Panc1 (cell line): ENCODE measurements at regions not wholly inside any gene's neighbourhood (a gene's known extent, or its start where the extent isn't known, plus 50 kb on each side); places are given as distances from the start of the nearest gene placed in this dataset.

Source experiments
- ATAC-seq: fragments of 200-7000 bp; cut with Tn5 transposase; 2 replicates; pipeline ENCODE4 v1.9.1; 2020; ENCODE audit warnings: mild to moderate bottlenecking, moderate library complexity
- BruUV-seq: library from RNA; stranded (reverse); fragments of 400-500 nt; replicated peaks from 2 replicates; lab custom pipeline; 2021; lab: Mats Ljungman, UMichigan
- CTCF ChIA-PET: fragments of 300-600 bp; sonication (Branson Sonifier 250); formaldehyde crosslinking; loops from one replicate; lab custom pipeline; 2022; ENCODE audit warnings: antibody characterized with exemption; lab: Charles Lee
- POLR2A ChIA-PET: fragments of 300-600 bp; sonication (Branson Sonifier 250); formaldehyde crosslinking; loops from one replicate; lab custom pipeline; 2022; ENCODE audit warnings: antibody characterized with exemption; lab: Charles Lee
- DNase-seq: peaks from one replicate; pipeline ENCODE4 v3.0.0-alpha.2; 2010; ENCODE audit warnings: low read depth, low spot score
- H3K27ac ChIP-seq: 2 replicates; pipeline ENCODE4 v1.5.1; 2011; ENCODE audit warnings: mild to moderate bottlenecking, low read length, inconsistent platforms
- H3K27me3 ChIP-seq: fragments of 200-500 bp; sonication (Bioruptor generic); 2 replicates; pipeline ENCODE4 v1.6.0; 2014; ENCODE audit warnings: low read length, inconsistent platforms; ENCODE audit not compliant: control insufficient read depth, insufficient read depth
- H3K36me3 ChIP-seq: fragments of 200-500 bp; sonication (Bioruptor generic); 2 replicates; pipeline ENCODE4 v1.5.1; 2014; ENCODE audit warnings: inconsistent platforms, mild to moderate bottlenecking, low read length, moderate library complexity; ENCODE audit not compliant: control insufficient read depth, insufficient read depth
- H3K4me1 ChIP-seq: 2 replicates; pipeline ENCODE4 v1.5.1; 2011; ENCODE audit warnings: inconsistent platforms, mild to moderate bottlenecking, low read length, moderate library complexity; ENCODE audit not compliant: control insufficient read depth, insufficient read depth
- H3K4me3 ChIP-seq, 2 experiments: 2 replicates each; pipeline ENCODE4 v1.5.1; 2011 to 2012; ENCODE audit warnings: low read depth in 2 of 2, low read length in 2 of 2, mild to moderate bottlenecking in 2 of 2, inconsistent platforms in 1 of 2, moderate library complexity in 1 of 2
- H3K9me3 ChIP-seq: fragments of 200-500 bp; sonication (Bioruptor generic); 2 replicates; pipeline ENCODE4 v1.5.1; 2014; ENCODE audit warnings: low read depth, mild to moderate bottlenecking, inconsistent platforms, low read length, moderate library complexity; ENCODE audit not compliant: control insufficient read depth, insufficient read depth
- POLR2AphosphoS5 ChIP-seq: IDR thresholded peaks from 2 replicates; pipeline ENCODE4 v1.6.1; 2012; ENCODE audit warnings: mild to moderate bottlenecking, low read depth, low read length, moderate library complexity
- SIN3A ChIP-seq: IDR thresholded peaks from 2 replicates; pipeline ENCODE4 v1.6.1; 2012; ENCODE audit warnings: low read depth, mild to moderate bottlenecking, low read length, moderate library complexity, borderline replicate concordance; ENCODE audit not compliant: insufficient read depth
- TCF7L2 ChIP-seq: IDR thresholded peaks from 2 replicates; pipeline ENCODE4 v1.6.1; 2011; ENCODE audit warnings: mild to moderate bottlenecking, low read depth, low read length, inconsistent platforms
- in situ Hi-C: cut with HindIII; loops from 2 replicates; pipeline ENCODE4 v1.10.0; 2016; ENCODE audit warnings: low sequenced_read_pairs, low pct_unique_long_range_greater_than_20kb
- intact Hi-C: fragments of 100-400 bp; cut with micrococcal nuclease; formaldehyde crosslinking; loops from one replicate; pipeline ENCODE4 v1.10.0; 2022; ENCODE audit not compliant: unreplicated experiment
- TF ChIP-seq, protein P1 (sequence below), 2 experiments: IDR thresholded peaks; 2 replicates each; pipeline ENCODE4 v1.6.1; 2011 to 2012; ENCODE audit warnings: low read depth in 2 of 2, control low read depth in 1 of 2, low read length in 1 of 2, mild to moderate bottlenecking in 1 of 2, moderate library complexity in 1 of 2; ENCODE audit not compliant: insufficient read depth in 1 of 2
- TF ChIP-seq, protein P2 (sequence below): fragments of 450-650 bp; IDR thresholded peaks from 2 replicates; pipeline ENCODE4 v1.5.1; 2017; ENCODE audit warnings: mild to moderate bottlenecking

DNA sequence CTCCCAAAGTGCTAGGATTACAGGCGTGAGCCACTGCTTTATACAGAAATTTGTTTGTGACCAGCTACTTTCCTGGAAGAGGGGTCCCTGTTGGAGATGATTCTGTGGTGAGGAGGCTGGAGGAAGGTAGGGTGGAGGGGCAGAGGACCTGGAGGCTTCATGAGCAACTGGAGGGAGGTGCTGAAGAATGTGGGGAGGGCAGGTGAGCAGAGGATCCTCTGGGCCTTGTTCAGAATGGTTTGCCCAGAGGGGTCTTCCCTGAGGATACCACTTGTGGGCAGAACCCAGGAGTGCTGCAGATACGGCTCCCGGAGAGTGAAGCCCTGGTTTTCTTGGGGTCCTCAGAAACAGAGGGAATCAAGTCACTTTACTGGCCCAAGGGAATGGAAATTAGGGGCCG, 67.2 kb upstream of the WDR26 start:
- in situ Hi-C loops = no loop called here

DNA sequence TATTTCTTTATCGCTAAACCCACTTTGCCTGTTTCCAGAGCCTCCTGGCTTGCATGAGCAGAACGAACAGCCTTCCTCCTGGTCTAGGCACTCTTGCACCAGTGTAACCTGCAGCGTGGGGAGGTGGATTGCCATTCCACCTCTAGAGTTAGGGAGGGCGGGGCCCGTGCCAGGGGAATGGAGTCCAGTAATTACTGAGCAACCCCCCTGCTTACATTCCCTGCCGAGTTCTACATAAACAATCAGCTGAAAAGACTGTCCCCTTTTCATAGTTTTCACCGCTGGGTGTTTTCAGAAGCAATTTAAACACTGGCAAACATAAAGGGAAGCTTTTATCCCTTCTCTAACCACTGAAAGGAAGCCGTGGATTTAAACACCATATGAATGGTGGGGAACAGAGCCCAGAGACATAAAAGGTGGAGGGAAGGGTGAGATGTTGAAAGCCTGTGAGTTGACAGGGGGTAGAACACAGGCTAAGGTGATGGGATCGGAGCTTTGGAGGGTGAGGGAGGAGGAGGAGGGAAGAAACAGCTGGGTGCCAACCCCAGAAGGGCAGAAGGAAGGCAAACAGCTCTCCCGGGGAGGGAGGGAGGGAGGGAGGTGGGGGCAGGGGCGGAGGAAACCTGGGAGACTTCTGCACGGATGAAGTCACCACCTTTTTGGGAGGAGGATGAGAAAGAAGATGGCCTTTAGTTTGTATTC, 68.0 kb upstream of the WDR26 start:
- Histone ChIP-seq H3K9me3 (no peaks in the 10 kb centered on the region), H3K4me1 (peaks cover 49% of the 10 kb centered on the region), H3K36me3 (no peaks in the 10 kb centered on the region), H3K27me3 (no peaks in the 10 kb centered on the region), H3K4me3 (peak overlapping the region; percentile 11 to 41; a peak in 3 of 4 replicates), H3K27ac (peak overlapping the region; percentile 89)
- POLR2A ChIA-PET = interaction anchor here (0.6 to 0.9 kb wide), 3 partner anchors 52 to 618 kb away, joined by 3 to 6 read pairs (median 4); no protein-coding TSS in a partner anchor
- no TSS peak for BruUV-seq
- in situ Hi-C loops = no loop called here
- TF ChIP-seq, protein P1, sequence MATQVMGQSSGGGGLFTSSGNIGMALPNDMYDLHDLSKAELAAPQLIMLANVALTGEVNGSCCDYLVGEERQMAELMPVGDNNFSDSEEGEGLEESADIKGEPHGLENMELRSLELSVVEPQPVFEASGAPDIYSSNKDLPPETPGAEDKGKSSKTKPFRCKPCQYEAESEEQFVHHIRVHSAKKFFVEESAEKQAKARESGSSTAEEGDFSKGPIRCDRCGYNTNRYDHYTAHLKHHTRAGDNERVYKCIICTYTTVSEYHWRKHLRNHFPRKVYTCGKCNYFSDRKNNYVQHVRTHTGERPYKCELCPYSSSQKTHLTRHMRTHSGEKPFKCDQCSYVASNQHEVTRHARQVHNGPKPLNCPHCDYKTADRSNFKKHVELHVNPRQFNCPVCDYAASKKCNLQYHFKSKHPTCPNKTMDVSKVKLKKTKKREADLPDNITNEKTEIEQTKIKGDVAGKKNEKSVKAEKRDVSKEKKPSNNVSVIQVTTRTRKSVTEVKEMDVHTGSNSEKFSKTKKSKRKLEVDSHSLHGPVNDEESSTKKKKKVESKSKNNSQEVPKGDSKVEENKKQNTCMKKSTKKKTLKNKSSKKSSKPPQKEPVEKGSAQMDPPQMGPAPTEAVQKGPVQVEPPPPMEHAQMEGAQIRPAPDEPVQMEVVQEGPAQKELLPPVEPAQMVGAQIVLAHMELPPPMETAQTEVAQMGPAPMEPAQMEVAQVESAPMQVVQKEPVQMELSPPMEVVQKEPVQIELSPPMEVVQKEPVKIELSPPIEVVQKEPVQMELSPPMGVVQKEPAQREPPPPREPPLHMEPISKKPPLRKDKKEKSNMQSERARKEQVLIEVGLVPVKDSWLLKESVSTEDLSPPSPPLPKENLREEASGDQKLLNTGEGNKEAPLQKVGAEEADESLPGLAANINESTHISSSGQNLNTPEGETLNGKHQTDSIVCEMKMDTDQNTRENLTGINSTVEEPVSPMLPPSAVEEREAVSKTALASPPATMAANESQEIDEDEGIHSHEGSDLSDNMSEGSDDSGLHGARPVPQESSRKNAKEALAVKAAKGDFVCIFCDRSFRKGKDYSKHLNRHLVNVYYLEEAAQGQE (IDR thresholded peaks at IDR 0.05; ENCODE audit: insufficient read depth in 1 of 2, low read depth in 2 of 2, low read length in 1 of 2) = no peak
- TF ChIP-seq TCF7L2 = no peak; the same call in 1 of the 2 replicates
- intact Hi-C loops = no loop called here
- CTCF ChIA-PET = interaction anchor here (0.6 to 1.1 kb wide), 3 partner anchors 20 to 348 kb away, joined by 5 to 9 read pairs (median 6); no protein-coding TSS in a partner anchor
- DNase-seq = no peak
- peak; percentile 37 for ATAC-seq

More for the DNA sequence above, 67.2 kb upstream of the WDR26 start:
- peaks cover 52% of the 10 kb centered on the region for H3K4me1 ChIP-seq
- H3K36me3 ChIP-seq = no peaks in the 10 kb centered on the region
- ChIA-PET POLR2A (interaction anchor here (0.9 kb wide), 1 partner anchor 51 kb away, joined by 3 read pairs; no protein-coding TSS in a partner anchor), CTCF (interaction anchor here (0.6 to 1.1 kb wide), 2 partner anchors 44 to 45 kb away, joined by 4 to 9 read pairs; no protein-coding TSS in a partner anchor)
- intact Hi-C loops = no loop called here
- DNase-seq = no peak
- H3K9me3 ChIP-seq = peaks cover 5% of the 10 kb centered on the region; the same call in 1 of the 2 replicates
- TF ChIP-seq, protein P2, sequence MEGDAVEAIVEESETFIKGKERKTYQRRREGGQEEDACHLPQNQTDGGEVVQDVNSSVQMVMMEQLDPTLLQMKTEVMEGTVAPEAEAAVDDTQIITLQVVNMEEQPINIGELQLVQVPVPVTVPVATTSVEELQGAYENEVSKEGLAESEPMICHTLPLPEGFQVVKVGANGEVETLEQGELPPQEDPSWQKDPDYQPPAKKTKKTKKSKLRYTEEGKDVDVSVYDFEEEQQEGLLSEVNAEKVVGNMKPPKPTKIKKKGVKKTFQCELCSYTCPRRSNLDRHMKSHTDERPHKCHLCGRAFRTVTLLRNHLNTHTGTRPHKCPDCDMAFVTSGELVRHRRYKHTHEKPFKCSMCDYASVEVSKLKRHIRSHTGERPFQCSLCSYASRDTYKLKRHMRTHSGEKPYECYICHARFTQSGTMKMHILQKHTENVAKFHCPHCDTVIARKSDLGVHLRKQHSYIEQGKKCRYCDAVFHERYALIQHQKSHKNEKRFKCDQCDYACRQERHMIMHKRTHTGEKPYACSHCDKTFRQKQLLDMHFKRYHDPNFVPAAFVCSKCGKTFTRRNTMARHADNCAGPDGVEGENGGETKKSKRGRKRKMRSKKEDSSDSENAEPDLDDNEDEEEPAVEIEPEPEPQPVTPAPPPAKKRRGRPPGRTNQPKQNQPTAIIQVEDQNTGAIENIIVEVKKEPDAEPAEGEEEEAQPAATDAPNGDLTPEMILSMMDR = no peak
- TF ChIP-seq SIN3A (no peak), TCF7L2 (no peak), POLR2AphosphoS5 (no peak)
- TF ChIP-seq, protein P1 (IDR thresholded peaks at IDR 0.05; ENCODE audit: insufficient read depth in 1 of 2, low read depth in 2 of 2, low read length in 1 of 2) = no peak
- no TSS peak for BruUV-seq
- H3K4me3 ChIP-seq = no peak overlapping the region
- no peaks in the 10 kb centered on the region for H3K27me3 ChIP-seq
- ATAC-seq = no peak
- H3K27ac ChIP-seq = peak overlapping the region; percentile 89
